ENCODE measurements at regions not wholly inside any gene's neighbourhood (a gene's known extent, or its start where the extent isn't known, plus 50 kb on each side); places are given as distances from the start of the nearest gene placed in this dataset.

- H3K36me3 Mint-ChIP-seq (ENCODE audit: unreplicated experiment): peaks cover 4% of the 10 kb centered on the region
- peaks cover 5% of the 10 kb centered on the region for H3K9me3 Mint-ChIP-seq (ENCODE audit: unreplicated experiment)
- no peak for TF ChIP-seq CTCF (IDR thresholded peaks at IDR 0.05; ENCODE audit: partially characterized antibody, unreplicated experiment)
- no peak for DNase-seq
- H3K27ac Mint-ChIP-seq (ENCODE audit: unreplicated experiment): no peak overlapping the region
- H3K4me3 Mint-ChIP-seq (ENCODE audit: unreplicated experiment): no peak overlapping the region
- peaks cover 4% of the 10 kb centered on the region for H3K27me3 Mint-ChIP-seq (ENCODE audit: unreplicated experiment)
- H3K4me1 Mint-ChIP-seq (ENCODE audit: low read depth, unreplicated experiment): no peaks in the 10 kb centered on the region
Observed at GRCh38 chr6:168890306-168890980, 363.2 kb downstream of the THBS2 start.

- H3K4me3 Mint-ChIP-seq (ENCODE audit: unreplicated experiment): no peak overlapping the region
- TF ChIP-seq CTCF (IDR thresholded peaks at IDR 0.05; ENCODE audit: partially characterized antibody, unreplicated experiment): no peak
- no peaks in the 10 kb centered on the region for H3K4me1 Mint-ChIP-seq (ENCODE audit: low read depth, unreplicated experiment)
- H3K36me3 Mint-ChIP-seq (ENCODE audit: unreplicated experiment): peaks cover 4% of the 10 kb centered on the region
- no peak overlapping the region for H3K27ac Mint-ChIP-seq (ENCODE audit: unreplicated experiment)
- no peak for DNase-seq
- H3K9me3 Mint-ChIP-seq (ENCODE audit: unreplicated experiment): peaks cover 6% of the 10 kb centered on the region
- peaks cover 9% of the 10 kb centered on the region for H3K27me3 Mint-ChIP-seq (ENCODE audit: unreplicated experiment)
Observed at GRCh38 chr6:168888786-168889345, 364.8 kb downstream of the THBS2 start.

- Mint-ChIP-seq H3K9me3 (ENCODE audit: unreplicated experiment) (peaks cover 6% of the 10 kb centered on the region), H3K27me3 (ENCODE audit: unreplicated experiment) (peaks cover 9% of the 10 kb centered on the region), H3K4me3 (ENCODE audit: unreplicated experiment) (no peak overlapping the region), H3K36me3 (ENCODE audit: unreplicated experiment) (peaks cover 4% of the 10 kb centered on the region), H3K27ac (ENCODE audit: unreplicated experiment) (no peak overlapping the region), H3K4me1 (ENCODE audit: low read depth, unreplicated experiment) (no peaks in the 10 kb centered on the region)
- no peak for DNase-seq
- no peak for TF ChIP-seq CTCF (IDR thresholded peaks at IDR 0.05; ENCODE audit: partially characterized antibody, unreplicated experiment)
Observed at GRCh38 chr6:168888102-168888501, 365.5 kb downstream of the THBS2 start.

GRCh38 chr6:168887621-168888020 lies 366.0 kb downstream of the THBS2 start:
- no peak for DNase-seq
- H3K36me3 Mint-ChIP-seq (ENCODE audit: unreplicated experiment): peaks cover 4% of the 10 kb centered on the region
- H3K4me1 Mint-ChIP-seq (ENCODE audit: low read depth, unreplicated experiment): no peaks in the 10 kb centered on the region
- peaks cover 6% of the 10 kb centered on the region for H3K9me3 Mint-ChIP-seq (ENCODE audit: unreplicated experiment)
- H3K27me3 Mint-ChIP-seq (ENCODE audit: unreplicated experiment): peaks cover 9% of the 10 kb centered on the region
- no peak overlapping the region for H3K27ac Mint-ChIP-seq (ENCODE audit: unreplicated experiment)
- TF ChIP-seq CTCF (IDR thresholded peaks at IDR 0.05; ENCODE audit: partially characterized antibody, unreplicated experiment): no peak
- H3K4me3 Mint-ChIP-seq (ENCODE audit: unreplicated experiment): no peak overlapping the region

GRCh38 chr6:168886964-168887363 lies 366.7 kb downstream of the THBS2 start:
- Mint-ChIP-seq H3K4me1 (ENCODE audit: low read depth, unreplicated experiment) (no peaks in the 10 kb centered on the region), H3K36me3 (ENCODE audit: unreplicated experiment) (peaks cover 4% of the 10 kb centered on the region), H3K27me3 (ENCODE audit: unreplicated experiment) (peaks cover 9% of the 10 kb centered on the region), H3K27ac (ENCODE audit: unreplicated experiment) (no peak overlapping the region), H3K4me3 (ENCODE audit: unreplicated experiment) (no peak overlapping the region), H3K9me3 (ENCODE audit: unreplicated experiment) (peaks cover 6% of the 10 kb centered on the region)
- no peak for TF ChIP-seq CTCF (IDR thresholded peaks at IDR 0.05; ENCODE audit: partially characterized antibody, unreplicated experiment)
- DNase-seq: no peak
